IMR-90 (cell line): ENCODE measurements at regions not wholly inside any gene's neighbourhood (a gene's known extent, or its start where the extent isn't known, plus 50 kb on each side); places are given as distances from the start of the nearest gene placed in this dataset.

Experiments used
- ATAC-seq: fragments of 200-7000 bp; cut with Tn5 transposase; 2 replicates; pipeline ENCODE4 v1.9.1; 2020; ENCODE audit warnings: low read depth, mild to moderate bottlenecking, moderate library complexity
- BruUV-seq: library from RNA; stranded (reverse); fragments of 400-500 nt; replicated peaks from 2 replicates; lab custom pipeline; 2021; lab: Mats Ljungman, UMichigan
- CTCF ChIA-PET: fragments of 300-600 bp; formaldehyde crosslinking; extraction: SDS; loops from one replicate; lab custom pipeline; 2021; ENCODE audit warnings: antibody characterized with exemption; lab: Yijun Ruan, JAX
- POLR2A ChIA-PET: fragments of 300-600 bp; sonication (Branson Sonifier 250); formaldehyde crosslinking; loops from one replicate; lab custom pipeline; 2022; ENCODE audit warnings: antibody characterized with exemption; ENCODE audit not compliant: unreplicated experiment; lab: Charles Lee
- DNase-seq: peaks from one replicate; pipeline ENCODE4 v3.0.0; 2013
- H2AFZ ChIP-seq: replicated peaks from 2 replicates; pipeline ENCODE3; 2013; ENCODE audit warnings: low read length, mild to moderate bottlenecking; ENCODE audit not compliant: poor library complexity
- H2AK5ac ChIP-seq: 2 replicates; pipeline ENCODE4 v1.6.1; 2013; ENCODE audit warnings: low read depth, low read length, inconsistent platforms
- H2AK9ac ChIP-seq: replicated peaks from 2 replicates; pipeline ENCODE3; 2013; ENCODE audit warnings: mild to moderate bottlenecking, low read depth, low read length, moderate library complexity; ENCODE audit not compliant: poor library complexity
- H2BK120ac ChIP-seq: 2 replicates; pipeline ENCODE4 v1.6.1; 2013; ENCODE audit warnings: low read depth, low read length, inconsistent platforms
- H2BK15ac ChIP-seq: 3 replicates; pipeline ENCODE4 v1.6.1; 2013; ENCODE audit warnings: low read depth, low read length, inconsistent platforms
- H2BK20ac ChIP-seq: 2 replicates; pipeline ENCODE4 v1.6.1; 2013; ENCODE audit warnings: low read depth, mild to moderate bottlenecking, inconsistent platforms, low read length, moderate library complexity
- H2BK5ac ChIP-seq: 2 replicates; pipeline ENCODE4 v1.6.1; 2013; ENCODE audit warnings: mild to moderate bottlenecking, low read depth, low read length, inconsistent platforms; ENCODE audit not compliant: poor library complexity, severe bottlenecking
- H3K14ac ChIP-seq: replicated peaks from 2 replicates; pipeline ENCODE4 v1.6.1; 2013; ENCODE audit warnings: low read depth, low read length, inconsistent platforms
- H3K18ac ChIP-seq: 2 replicates; pipeline ENCODE4 v1.6.1; 2013; ENCODE audit warnings: low read depth, low read length, control low read depth
- H3K23ac ChIP-seq: 2 replicates; pipeline ENCODE4 v1.6.1; 2013; ENCODE audit warnings: low read depth, low read length, inconsistent platforms
- H3K27ac ChIP-seq: 2 replicates; pipeline ENCODE4 v1.5.1; 2013; ENCODE audit warnings: mild to moderate bottlenecking, control low read depth, low read length; ENCODE audit not compliant: insufficient read depth
- H3K27me3 ChIP-seq: 2 replicates; pipeline ENCODE4 v1.6.1; 2013; ENCODE audit warnings: low read length; ENCODE audit not compliant: control insufficient read depth, insufficient read depth
- H3K36me3 ChIP-seq: 2 replicates; pipeline ENCODE4 v1.6.1; 2013; ENCODE audit warnings: low read length, mixed read lengths; ENCODE audit not compliant: control insufficient read depth, insufficient read depth
- H3K4ac ChIP-seq: 2 replicates; pipeline ENCODE4 v1.6.1; 2013; ENCODE audit warnings: low read depth, low read length, inconsistent platforms
- H3K4me1 ChIP-seq: 2 replicates; pipeline ENCODE4 v1.6.1; 2013; ENCODE audit warnings: low read length, mixed read lengths; ENCODE audit not compliant: control insufficient read depth, insufficient read depth
- H3K4me2 ChIP-seq: 2 replicates; pipeline ENCODE4 v1.6.1; 2013; ENCODE audit warnings: low read depth, mild to moderate bottlenecking, control low read depth, low read length, moderate library complexity
- H3K4me3 ChIP-seq: 2 replicates; pipeline ENCODE4 v1.5.1; 2013; ENCODE audit warnings: low read depth, mild to moderate bottlenecking, control low read depth, low read length, moderate library complexity; ENCODE audit not compliant: insufficient read depth
- H3K56ac ChIP-seq: 2 replicates; pipeline ENCODE4 v1.6.1; 2013; ENCODE audit warnings: low read length, inconsistent platforms; ENCODE audit not compliant: insufficient read depth; ENCODE audit errors: extremely low read depth
- H3K79me1 ChIP-seq, 2 experiments: 2 replicates each; pipeline ENCODE4 v1.6.1; 2013; ENCODE audit warnings: low read length in 2 of 2, inconsistent platforms in 1 of 2, low read depth in 1 of 2
- H3K9ac ChIP-seq: 2 replicates; pipeline ENCODE4 v1.6.1; 2013; ENCODE audit warnings: low read depth, low read length, control low read depth
- H3K9me1 ChIP-seq: 2 replicates; pipeline ENCODE4 v1.6.1; 2013; ENCODE audit warnings: low read length, inconsistent platforms; ENCODE audit not compliant: insufficient read depth
- H3K9me3 ChIP-seq: 2 replicates; pipeline ENCODE4 v1.6.1; 2013; ENCODE audit warnings: low read length; ENCODE audit not compliant: control insufficient read depth, insufficient read depth
- H4K20me1 ChIP-seq: 2 replicates; pipeline ENCODE4 v1.6.1; 2013; ENCODE audit warnings: low read length, inconsistent platforms; ENCODE audit not compliant: insufficient read depth
- H4K5ac ChIP-seq: 2 replicates; pipeline ENCODE4 v1.6.1; 2013; ENCODE audit warnings: mild to moderate bottlenecking, low read depth, low read length, control low read depth
- H4K8ac ChIP-seq, 2 experiments: 2 replicates each; pipeline ENCODE4 v1.6.1; 2013; ENCODE audit warnings: low read depth in 2 of 2, low read length in 2 of 2, control low read depth in 1 of 2, inconsistent platforms in 1 of 2
- H4K91ac ChIP-seq: 2 replicates; pipeline ENCODE4 v1.6.1; 2013; ENCODE audit warnings: low read depth, low read length, inconsistent platforms; ENCODE audit not compliant: insufficient read depth
- BHLHE40 ChIP-seq: fragments of 150-350 bp; IDR thresholded peaks from 2 replicates; pipeline ENCODE4 v1.6.1; 2016; ENCODE audit warnings: mild to moderate bottlenecking, low read depth, low read length
- CEBPB ChIP-seq: IDR thresholded peaks from 2 replicates; pipeline ENCODE4 v1.6.1; 2012; ENCODE audit warnings: low read depth, low read length, improper control_type of control experiment
- CHD1 ChIP-seq: IDR thresholded peaks from 2 replicates; pipeline ENCODE4 v1.6.1; 2012; ENCODE audit warnings: low read depth, low read length, improper control_type of control experiment
- FOS ChIP-seq: fragments of 150-350 bp; IDR thresholded peaks from 2 replicates; pipeline ENCODE4 v1.6.1; 2016; ENCODE audit warnings: low read depth, low read length
- MAFK ChIP-seq: IDR thresholded peaks from 2 replicates; pipeline ENCODE4 v1.6.1; 2012; ENCODE audit warnings: low read depth, low read length, improper control_type of control experiment
- MAZ ChIP-seq: IDR thresholded peaks from 2 replicates; pipeline ENCODE4 v1.6.1; 2012; ENCODE audit warnings: low read depth, mild to moderate bottlenecking, low read length, improper control_type of control experiment, moderate library complexity, borderline replicate concordance
- MXI1 ChIP-seq: IDR thresholded peaks from 2 replicates; pipeline ENCODE4 v1.6.1; 2012; ENCODE audit warnings: low read depth, mild to moderate bottlenecking, low read length, moderate library complexity, borderline replicate concordance
- NFE2L2 ChIP-seq: fragments of 150-350 bp; IDR thresholded peaks from 2 replicates; pipeline ENCODE4 v1.6.1; 2016; ENCODE audit warnings: low read depth, mild to moderate bottlenecking, low read length
- POLR2A ChIP-seq: IDR thresholded peaks from 2 replicates; pipeline ENCODE4 v1.6.1; 2012; ENCODE audit warnings: mild to moderate bottlenecking, low read depth, low read length
- RAD21 ChIP-seq: IDR thresholded peaks from 2 replicates; pipeline ENCODE4 v1.6.1; 2012; ENCODE audit warnings: low read length, improper control_type of control experiment
- RCOR1 ChIP-seq: IDR thresholded peaks from 2 replicates; pipeline ENCODE4 v1.6.1; 2012; ENCODE audit warnings: mild to moderate bottlenecking, low read length, improper control_type of control experiment; ENCODE audit not compliant: insufficient replicate concordance
- RFX5 ChIP-seq: IDR thresholded peaks from 2 replicates; pipeline ENCODE4 v1.8.0; 2012; ENCODE audit warnings: low read depth, mild to moderate bottlenecking, low read length, moderate library complexity
- SMC3 ChIP-seq: fragments of 150-350 bp; IDR thresholded peaks from 2 replicates; pipeline ENCODE4 v1.6.1; 2016; ENCODE audit warnings: low read depth, mild to moderate bottlenecking, antibody characterized with exemption, low read length, moderate library complexity
- USF2 ChIP-seq: fragments of 150-350 bp; IDR thresholded peaks from 2 replicates; pipeline ENCODE4 v1.6.1; 2017; ENCODE audit warnings: mild to moderate bottlenecking, antibody characterized with exemption, low read length, low read depth
- WGBS, 2 experiments: methylation state at CpG; one replicate each; pipeline versions ENCODE4 v1.1.5 to v1.1.7; 2013; ENCODE audit warnings: missing lambda C conversion rate in 2 of 2; ENCODE audit not compliant: insufficient read length in 1 of 2; ENCODE audit errors: extremely low coverage in 2 of 2; 5-methylcytosine and 5-hydroxymethylcytosine counted together
- dilution Hi-C: fragments of 300-500 bp; cut with HindIII; formaldehyde crosslinking; loops from one replicate; pipeline ENCODE4 v1.14.3; 2018; ENCODE audit warnings: low sequenced_read_pairs; ENCODE audit not compliant: unreplicated experiment
- in situ Hi-C: fragments of 300-500 bp; cut with MboI; formaldehyde crosslinking; loops from 3 replicates; pipeline ENCODE4 v1.14.3; 2019; ENCODE audit warnings: low sequenced_read_pairs, inconsistent platforms, mixed read lengths
- intact Hi-C: fragments of 100-400 bp; cut with micrococcal nuclease; formaldehyde crosslinking; loops from 2 replicates; pipeline ENCODE4 v1.10.0; 2022
- TF ChIP-seq, protein P1 (sequence below): fragments of 150-350 bp; IDR thresholded peaks from 2 replicates; pipeline ENCODE4 v1.6.1; 2016; ENCODE audit warnings: low read depth, mild to moderate bottlenecking, low read length, moderate library complexity, borderline replicate concordance
- TF ChIP-seq, protein P2 (sequence below): conservative IDR thresholded peaks from 2 replicates; pipeline ENCODE4 v1.5.1; 2012; ENCODE audit warnings: mild to moderate bottlenecking, low read depth, low read length, improper control_type of control experiment

GRCh38 chr15:88970232-88970631 lies 57.1 kb upstream of the MFGE8 start:
- no peaks in the 10 kb centered on the region for H3K27me3 ChIP-seq
- no peak overlapping the region for H3K18ac ChIP-seq
- no peak overlapping the region for H2AK5ac ChIP-seq
- no peak overlapping the region for H2BK20ac ChIP-seq
- H4K91ac ChIP-seq: no peak overlapping the region
- no peak overlapping the region for H2BK120ac ChIP-seq
- ChIA-PET CTCF (interaction anchor here (0.6 kb wide), 1 partner anchor 7 kb away, joined by 4 read pairs; no protein-coding TSS in a partner anchor), POLR2A (no interaction called here)
- no peak overlapping the region for H3K23ac ChIP-seq
- ATAC-seq (no peak), DNase-seq (no peak)
- intact Hi-C loops (loop anchor here (5.0 kb wide), 1 partner anchor 38 kb away; no protein-coding TSS in a partner anchor), dilution Hi-C loops (no loop called here), in situ Hi-C loops (no loop called here)
- no peak overlapping the region for H3K9ac ChIP-seq
- no peak overlapping the region for H3K56ac ChIP-seq
- no peak overlapping the region for H3K4ac ChIP-seq
- no peaks in the 10 kb centered on the region for H3K79me1 ChIP-seq
- H3K4me1 ChIP-seq: peaks cover 3% of the 10 kb centered on the region
- no peak overlapping the region for H4K8ac ChIP-seq
- H2AK9ac ChIP-seq: no peak overlapping the region
- no peak overlapping the region for H3K4me3 ChIP-seq
- no peaks in the 10 kb centered on the region for H3K9me1 ChIP-seq
- no peak overlapping the region for H3K27ac ChIP-seq
- H2BK5ac ChIP-seq: no peak overlapping the region
- peaks cover 4% of the 10 kb centered on the region for H3K9me3 ChIP-seq
- WGBS, 2 experiments: no CpG with 5 or more reads among the region's 1 CpG
- no peak overlapping the region for H2BK15ac ChIP-seq
- no peaks in the 10 kb centered on the region for H4K20me1 ChIP-seq
- no peak overlapping the region for H2AFZ ChIP-seq
- TF ChIP-seq CHD1: no peak
- TF ChIP-seq MAFK: no peak
- TF ChIP-seq, protein P1, sequence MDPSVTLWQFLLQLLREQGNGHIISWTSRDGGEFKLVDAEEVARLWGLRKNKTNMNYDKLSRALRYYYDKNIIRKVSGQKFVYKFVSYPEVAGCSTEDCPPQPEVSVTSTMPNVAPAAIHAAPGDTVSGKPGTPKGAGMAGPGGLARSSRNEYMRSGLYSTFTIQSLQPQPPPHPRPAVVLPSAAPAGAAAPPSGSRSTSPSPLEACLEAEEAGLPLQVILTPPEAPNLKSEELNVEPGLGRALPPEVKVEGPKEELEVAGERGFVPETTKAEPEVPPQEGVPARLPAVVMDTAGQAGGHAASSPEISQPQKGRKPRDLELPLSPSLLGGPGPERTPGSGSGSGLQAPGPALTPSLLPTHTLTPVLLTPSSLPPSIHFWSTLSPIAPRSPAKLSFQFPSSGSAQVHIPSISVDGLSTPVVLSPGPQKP: no peak
- no peak for TF ChIP-seq MXI1
- no peak for TF ChIP-seq SMC3
- TF ChIP-seq POLR2A: no peak
- no peak for TF ChIP-seq RFX5
- TF ChIP-seq RAD21: no peak
- TF ChIP-seq FOS: no peak
- TF ChIP-seq RCOR1: no peak
- no peak for TF ChIP-seq CEBPB
- no peak for TF ChIP-seq BHLHE40
- TF ChIP-seq, protein P2, sequence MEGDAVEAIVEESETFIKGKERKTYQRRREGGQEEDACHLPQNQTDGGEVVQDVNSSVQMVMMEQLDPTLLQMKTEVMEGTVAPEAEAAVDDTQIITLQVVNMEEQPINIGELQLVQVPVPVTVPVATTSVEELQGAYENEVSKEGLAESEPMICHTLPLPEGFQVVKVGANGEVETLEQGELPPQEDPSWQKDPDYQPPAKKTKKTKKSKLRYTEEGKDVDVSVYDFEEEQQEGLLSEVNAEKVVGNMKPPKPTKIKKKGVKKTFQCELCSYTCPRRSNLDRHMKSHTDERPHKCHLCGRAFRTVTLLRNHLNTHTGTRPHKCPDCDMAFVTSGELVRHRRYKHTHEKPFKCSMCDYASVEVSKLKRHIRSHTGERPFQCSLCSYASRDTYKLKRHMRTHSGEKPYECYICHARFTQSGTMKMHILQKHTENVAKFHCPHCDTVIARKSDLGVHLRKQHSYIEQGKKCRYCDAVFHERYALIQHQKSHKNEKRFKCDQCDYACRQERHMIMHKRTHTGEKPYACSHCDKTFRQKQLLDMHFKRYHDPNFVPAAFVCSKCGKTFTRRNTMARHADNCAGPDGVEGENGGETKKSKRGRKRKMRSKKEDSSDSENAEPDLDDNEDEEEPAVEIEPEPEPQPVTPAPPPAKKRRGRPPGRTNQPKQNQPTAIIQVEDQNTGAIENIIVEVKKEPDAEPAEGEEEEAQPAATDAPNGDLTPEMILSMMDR: no peak
- TF ChIP-seq NFE2L2: no peak
- TF ChIP-seq USF2: no peak
- no peak for TF ChIP-seq MAZ
- H3K36me3 ChIP-seq: no peaks in the 10 kb centered on the region
- no peak overlapping the region for H3K14ac ChIP-seq
- H4K5ac ChIP-seq: no peak overlapping the region
- H3K4me2 ChIP-seq: no peak overlapping the region
- no TSS peak for BruUV-seq
